Muscle layer of duodenum (tissue), 2 donors: ENCODE measurements at regions not wholly inside any gene's neighbourhood (a gene's known extent, or its start where the extent isn't known, plus 50 kb on each side); places are given as distances from the start of the nearest gene placed in this dataset.

Source experiments
- H3K27ac ChIP-seq: one replicate; pipeline ENCODE4 v1.7.0; 2013; ENCODE audit warnings: mild to moderate bottlenecking, low read length
- H3K27me3 ChIP-seq: one replicate; pipeline ENCODE4 v1.7.0; 2013; ENCODE audit warnings: low read depth, mild to moderate bottlenecking, control low read depth, low read length
- H3K36me3 ChIP-seq, 2 donors: one replicate each; pipeline ENCODE4 v1.7.0; 2013; ENCODE audit warnings: low read length in 2 of 2, control low read depth in 1 of 2, mild to moderate bottlenecking in 1 of 2; ENCODE audit not compliant: insufficient read depth in 2 of 2, control insufficient read depth in 1 of 2
- H3K4me1 ChIP-seq, 2 donors: one replicate each; pipeline ENCODE4 v1.7.0; 2013; ENCODE audit warnings: low read length in 2 of 2, mild to moderate bottlenecking in 2 of 2, control low read depth in 1 of 2, moderate library complexity in 1 of 2; ENCODE audit not compliant: insufficient read depth in 2 of 2, control insufficient read depth in 1 of 2
- H3K4me3 ChIP-seq, 2 donors: one replicate each; pipeline ENCODE4 v1.7.0; 2013; ENCODE audit warnings: low read length in 2 of 2, low read depth in 1 of 2, mild to moderate bottlenecking in 1 of 2
- H3K9me3 ChIP-seq, 2 donors: one replicate each; pipeline ENCODE4 v1.7.0; 2013; ENCODE audit warnings: low read length in 2 of 2, control low read depth in 1 of 2, mild to moderate bottlenecking in 1 of 2; ENCODE audit not compliant: control insufficient read depth in 1 of 2
- donor health status: healthy.

DNA sequence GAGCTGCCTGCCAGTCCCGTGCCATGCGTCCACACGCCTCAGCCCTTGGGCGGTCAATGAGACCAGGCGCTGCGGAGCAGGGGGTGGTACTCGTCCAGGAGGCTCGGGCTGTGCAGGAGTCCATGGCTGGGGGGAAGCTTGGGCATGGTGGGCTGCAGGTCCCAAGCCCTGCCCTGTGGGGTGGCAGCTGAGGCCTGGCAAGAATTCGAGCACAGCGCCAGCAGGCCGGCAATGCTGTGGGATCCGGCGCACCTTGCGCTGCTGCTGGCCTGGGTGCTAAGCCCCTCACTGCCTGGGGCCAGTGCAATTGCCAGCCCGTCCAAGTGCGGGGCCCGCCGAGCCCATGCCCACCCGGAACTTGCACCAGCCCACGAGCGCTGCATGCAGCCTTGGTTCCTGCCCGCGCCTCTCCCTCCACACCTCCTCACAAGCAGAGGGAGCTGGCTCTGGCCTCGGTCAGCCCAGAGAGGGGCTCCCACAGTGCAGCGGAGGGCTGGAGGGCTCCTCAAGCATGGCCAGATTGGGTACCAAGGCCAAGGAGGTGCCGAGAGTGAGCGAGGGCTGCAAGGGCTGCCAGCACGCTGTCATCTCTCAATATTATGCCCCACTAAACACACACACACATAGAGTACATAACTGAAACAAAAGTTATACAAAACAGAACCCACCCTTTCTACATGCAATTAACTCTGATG is 307.7 kb downstream of the LMO4 start:
- no peak overlapping the region for H3K4me3 ChIP-seq
- no peak overlapping the region for H3K27ac ChIP-seq
- H3K9me3 ChIP-seq, result peaks cover 0 to 4% of the 10 kb centered on the region in 2 donors
- H3K4me1 ChIP-seq, result no peaks in the 10 kb centered on the region
- H3K27me3 ChIP-seq, result no peaks in the 10 kb centered on the region
- no peaks in the 10 kb centered on the region for H3K36me3 ChIP-seq

GRCh38 chr1:87638636-87639035 is 310.0 kb downstream of the LMO4 start:
- H3K27ac ChIP-seq, result no peak overlapping the region
- peaks cover 0 to 4% of the 10 kb centered on the region in 2 donors for H3K9me3 ChIP-seq
- H3K36me3 ChIP-seq, result no peaks in the 10 kb centered on the region
- H3K4me1 ChIP-seq, result no peaks in the 10 kb centered on the region
- H3K27me3 ChIP-seq, result no peaks in the 10 kb centered on the region
- H3K4me3 ChIP-seq, result no peak overlapping the region

DNA sequence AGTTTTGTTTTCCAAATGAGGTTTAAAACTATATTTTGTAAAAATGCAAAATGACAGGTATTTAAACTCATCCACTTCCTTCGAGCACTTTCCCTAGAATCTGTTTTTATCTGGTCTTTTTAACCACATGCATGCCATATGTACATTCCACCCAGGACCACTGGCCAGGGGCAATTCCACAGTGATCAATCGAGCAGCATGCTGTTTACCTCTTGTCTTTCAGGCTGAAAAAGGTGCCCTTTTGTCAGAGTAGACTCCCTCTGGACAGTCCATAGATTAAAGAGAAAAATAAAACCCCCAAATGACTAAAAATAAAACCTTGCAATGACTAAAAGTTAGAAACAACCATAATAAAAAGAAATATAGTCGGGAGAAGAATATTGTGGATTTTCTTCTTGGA is 313.3 kb downstream of the LMO4 start:
- Histone ChIP-seq H3K4me3 (no peak overlapping the region), H3K27ac (no peak overlapping the region), H3K27me3 (no peaks in the 10 kb centered on the region), H3K4me1 (peaks cover 0 to 10% of the 10 kb centered on the region in 2 donors), H3K36me3 (peaks cover 0 to 4% of the 10 kb centered on the region in 2 donors), H3K9me3 (no peaks in the 10 kb centered on the region)

- H3K36me3 ChIP-seq, result peaks cover 0 to 4% of the 10 kb centered on the region in 2 donors
- H3K27ac ChIP-seq, result no peak overlapping the region
- H3K4me1 ChIP-seq, result peaks cover 0 to 10% of the 10 kb centered on the region in 2 donors
- H3K9me3 ChIP-seq, result no peaks in the 10 kb centered on the region
- H3K4me3 ChIP-seq, result no peak overlapping the region
- H3K27me3 ChIP-seq, result no peaks in the 10 kb centered on the region
These were observed 314.0 kb downstream of the LMO4 start for GRCh38 chr1:87642581-87643221.

- peaks cover 0 to 4% of the 10 kb centered on the region in 2 donors for H3K36me3 ChIP-seq
- no peaks in the 10 kb centered on the region for H3K9me3 ChIP-seq
- H3K27ac ChIP-seq, result no peak overlapping the region
- no peak overlapping the region for H3K4me3 ChIP-seq
- H3K27me3 ChIP-seq, result no peaks in the 10 kb centered on the region
- peaks cover 0 to 10% of the 10 kb centered on the region in 2 donors for H3K4me1 ChIP-seq
These were observed 315.4 kb downstream of the LMO4 start for GRCh38 chr1:87644033-87644578.

- Histone ChIP-seq H3K9me3 (no peaks in the 10 kb centered on the region), H3K4me1 (peaks cover 0 to 10% of the 10 kb centered on the region in 2 donors), H3K27ac (no peak overlapping the region), H3K27me3 (no peaks in the 10 kb centered on the region), H3K36me3 (peaks cover 0 to 4% of the 10 kb centered on the region in 2 donors), H3K4me3 (no peak overlapping the region)
These were observed 316.0 kb downstream of the LMO4 start for GRCh38 chr1:87644579-87645190.

DNA sequence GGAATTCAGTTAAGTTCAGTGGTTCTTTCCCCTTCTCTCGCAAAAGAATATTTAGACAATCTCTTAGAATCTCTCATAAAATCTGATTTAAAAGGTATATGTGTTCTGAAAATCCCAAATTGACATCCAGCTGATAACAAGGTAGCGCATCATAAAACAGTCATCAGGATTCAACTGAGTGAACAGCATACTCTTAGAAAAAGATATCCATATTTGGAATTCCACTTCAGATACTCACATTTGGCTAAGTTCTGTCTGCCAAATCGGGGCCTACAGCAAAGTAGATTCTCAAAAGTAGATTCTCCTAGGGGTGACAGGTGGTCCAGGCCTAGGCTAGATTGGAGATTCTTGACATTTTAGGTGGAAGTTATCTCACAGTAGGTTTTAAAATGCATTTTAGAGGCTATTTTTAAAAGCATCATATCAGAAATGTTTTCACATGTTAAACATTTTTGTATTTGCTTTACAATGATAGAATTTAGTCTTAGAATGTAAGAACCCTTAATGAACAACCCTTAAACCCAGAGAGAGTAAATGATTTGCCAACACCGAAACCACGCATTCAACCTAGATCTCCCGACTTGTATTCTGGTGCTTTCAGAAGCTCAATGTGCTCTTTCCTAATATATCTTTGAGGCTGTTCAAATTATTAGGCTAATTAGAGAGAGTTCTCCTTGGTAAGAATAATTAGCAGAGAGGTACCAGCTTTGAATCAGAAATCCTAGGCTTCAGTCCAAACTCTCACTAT is 318.9 kb downstream of the LMO4 start:
- no peak overlapping the region for H3K27ac ChIP-seq
- no peak overlapping the region for H3K4me3 ChIP-seq
- H3K27me3 ChIP-seq, result no peaks in the 10 kb centered on the region
- H3K4me1 ChIP-seq, result peaks cover 0 to 10% of the 10 kb centered on the region in 2 donors
- H3K9me3 ChIP-seq, result no peaks in the 10 kb centered on the region
- peaks cover 0 to 4% of the 10 kb centered on the region in 2 donors for H3K36me3 ChIP-seq

DNA sequence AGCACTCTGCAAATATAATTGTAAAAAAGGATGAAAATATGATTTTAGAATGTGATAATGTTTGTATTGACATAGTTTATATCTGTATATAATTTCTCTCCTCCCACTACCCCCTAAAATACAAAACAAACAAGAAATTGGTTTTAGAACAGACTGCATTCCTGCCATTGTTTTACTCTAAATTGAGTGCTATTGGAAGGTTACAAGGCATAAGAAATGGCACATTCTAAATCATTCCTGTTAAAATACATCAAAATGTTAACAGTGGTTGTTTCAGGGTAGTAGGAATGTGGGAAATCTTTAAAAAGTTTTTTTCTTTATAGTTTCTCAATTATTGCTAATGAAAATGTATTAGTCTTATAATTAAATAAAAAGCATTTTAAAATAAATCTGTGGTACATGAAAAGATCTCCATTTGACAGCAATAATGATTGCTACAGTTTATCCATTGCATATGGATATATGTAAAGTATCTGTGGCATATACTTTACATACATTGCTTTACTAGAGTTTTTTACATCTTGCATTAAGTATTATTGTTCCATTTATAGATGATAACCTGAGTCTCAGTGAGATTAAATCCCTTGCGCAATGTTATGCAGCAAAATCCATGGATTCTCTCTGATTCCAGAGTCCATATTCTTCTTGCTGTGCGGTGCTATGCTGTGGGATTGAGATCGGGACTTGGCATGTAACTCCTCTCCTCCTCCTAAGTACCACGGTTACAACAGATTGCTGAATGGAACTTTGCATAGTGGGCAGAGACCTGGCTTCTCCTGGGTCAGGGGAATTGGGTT is 319.8 kb downstream of the LMO4 start:
- no peak overlapping the region for H3K27ac ChIP-seq
- H3K4me1 ChIP-seq, result peaks cover 0 to 10% of the 10 kb centered on the region in 2 donors
- H3K4me3 ChIP-seq, result no peak overlapping the region
- peaks cover 0 to 4% of the 10 kb centered on the region in 2 donors for H3K36me3 ChIP-seq
- no peaks in the 10 kb centered on the region for H3K27me3 ChIP-seq
- H3K9me3 ChIP-seq, result no peaks in the 10 kb centered on the region

GRCh38 chr1:87650306-87650705 is 321.6 kb downstream of the LMO4 start:
- H3K9me3 ChIP-seq, result no peaks in the 10 kb centered on the region
- H3K36me3 ChIP-seq, result no peaks in the 10 kb centered on the region
- H3K4me3 ChIP-seq, result no peak overlapping the region
- H3K27ac ChIP-seq, result no peak overlapping the region
- H3K4me1 ChIP-seq, result no peaks in the 10 kb centered on the region
- H3K27me3 ChIP-seq, result no peaks in the 10 kb centered on the region

DNA sequence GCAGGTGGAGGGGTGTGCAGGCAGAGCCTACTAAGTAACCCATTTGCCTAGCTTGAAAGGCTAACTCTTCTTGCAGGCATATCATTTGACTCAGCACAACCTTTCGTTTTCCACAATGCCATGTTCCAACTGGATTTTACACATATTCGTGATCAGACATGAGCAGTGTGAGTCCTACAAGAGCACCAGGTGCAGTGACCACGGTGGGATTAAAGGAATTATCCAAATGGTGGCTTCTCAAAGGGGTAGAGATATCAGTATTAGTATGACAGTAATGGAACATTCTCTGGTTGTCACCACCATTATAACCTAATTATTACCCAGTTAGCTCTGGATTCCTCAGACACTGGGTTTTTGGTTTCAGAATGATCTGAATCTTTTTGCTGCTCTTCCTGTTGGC is 323.5 kb downstream of the LMO4 start:
- H3K27me3 ChIP-seq, result no peaks in the 10 kb centered on the region
- no peak overlapping the region for H3K27ac ChIP-seq
- H3K36me3 ChIP-seq, result no peaks in the 10 kb centered on the region
- H3K9me3 ChIP-seq, result no peaks in the 10 kb centered on the region
- H3K4me3 ChIP-seq, result no peak overlapping the region
- H3K4me1 ChIP-seq, result no peaks in the 10 kb centered on the region
